Right atrium auricular region (tissue), 2 donors: ENCODE measurements at regions not wholly inside any gene's neighbourhood (a gene's known extent, or its start where the extent isn't known, plus 50 kb on each side); places are given as distances from the start of the nearest gene placed in this dataset.
"Not testable (repeated sequence)": the region's sequence is repeated elsewhere in the genome, so short reads cannot be mapped to it uniquely, and the experiment has no call there.

Experiments used
- DNase-seq: peaks from one replicate; pipeline ENCODE4 v3.0.0-alpha.2; 2019; ENCODE audit warnings: low spot score
- H3K27ac ChIP-seq, 2 donors: fragments of 200-600 bp; sonication (generic); 1 replicate in 1 of 2; 2 replicates in 1 of 2; pipeline ENCODE4 v1.5.1; 2016 to 2019
- H3K27me3 ChIP-seq, 2 donors: fragments of 200-600 bp; sonication (generic); one replicate each; pipeline versions ENCODE4 v1.5.1 to v1.6.0; 2017 to 2019
- H3K36me3 ChIP-seq: fragments of 200-600 bp; sonication (generic); one replicate; pipeline ENCODE4 v1.5.1; 2016
- H3K4me1 ChIP-seq, 2 donors: fragments of 200-600 bp; sonication (generic); one replicate each; pipeline versions ENCODE4 v1.5.1 to v1.6.0; 2017 to 2019
- H3K4me3 ChIP-seq, 2 donors: fragments of 200-600 bp; sonication (generic); 1 replicate in 1 of 2; 2 replicates in 1 of 2; pipeline ENCODE4 v1.5.1; 2017 to 2019; ENCODE audit warnings: mild to moderate bottlenecking in 1 of 2, moderate library complexity in 1 of 2
- H3K9me3 ChIP-seq, 2 donors: fragments of 200-600 bp; sonication (generic); one replicate each; pipeline ENCODE4 v1.5.1; 2019
- CTCF ChIP-seq, 2 donors: fragments of 200-600 bp; sonication (generic); IDR thresholded peaks; one replicate each; pipeline ENCODE4 v1.5.1; 2019; ENCODE audit warnings: antibody characterized with exemption in 2 of 2

DNA sequence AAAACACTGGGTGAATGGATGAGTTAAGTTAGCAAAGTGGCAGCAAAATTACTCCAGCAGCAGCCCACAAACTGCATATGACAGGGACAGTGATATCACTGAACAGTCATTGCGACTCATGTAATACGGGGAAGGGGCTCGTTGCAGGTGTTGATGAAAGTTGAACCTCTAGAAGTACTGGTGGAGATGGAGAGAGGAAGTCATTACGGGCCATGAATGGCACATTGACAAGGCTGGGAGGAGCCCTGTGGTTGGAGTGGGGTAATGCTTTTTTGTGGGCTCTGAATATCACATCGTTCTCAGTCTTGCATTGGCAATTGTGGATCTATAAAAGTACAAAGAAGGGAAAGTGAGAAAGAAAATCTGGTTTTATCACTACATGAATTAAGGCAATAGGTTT is 278.1 kb downstream of the ZPLD1 start:
- Histone ChIP-seq H3K27me3 (no peaks in the 10 kb centered on the region), H3K9me3 (no peaks in the 10 kb centered on the region), H3K4me3 (no peak overlapping the region), H3K36me3 (no peaks in the 10 kb centered on the region), H3K4me1 (no peaks in the 10 kb centered on the region), H3K27ac (no peak overlapping the region)
- no peak for TF ChIP-seq CTCF (IDR thresholded peaks at IDR 0.05)
- DNase-seq, result no peak

DNA sequence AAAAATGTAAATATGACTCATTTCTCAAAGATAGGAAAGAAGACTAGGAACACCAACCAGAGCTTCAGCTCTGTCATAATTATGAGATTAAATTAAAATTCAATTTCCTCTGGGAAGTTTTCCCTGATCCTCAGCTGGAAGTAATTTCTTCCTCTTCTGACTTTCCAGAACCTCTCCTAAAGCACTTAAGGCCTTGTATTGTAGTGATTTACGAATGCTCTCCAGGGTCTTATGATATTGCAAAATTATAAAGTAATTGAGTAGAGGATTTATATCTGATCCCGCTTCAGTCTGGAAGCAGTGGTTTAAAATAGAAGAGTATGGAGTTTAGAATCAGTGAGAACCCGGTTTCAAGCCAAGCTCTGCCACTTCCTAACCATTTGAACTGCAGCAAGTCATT is 279.8 kb downstream of the ZPLD1 start:
- no peak overlapping the region for H3K27ac ChIP-seq
- H3K27me3 ChIP-seq, result no peaks in the 10 kb centered on the region
- H3K4me3 ChIP-seq, result no peak overlapping the region
- H3K36me3 ChIP-seq, result no peaks in the 10 kb centered on the region
- no peak for DNase-seq
- H3K4me1 ChIP-seq, result no peaks in the 10 kb centered on the region
- H3K9me3 ChIP-seq, result no peaks in the 10 kb centered on the region
- TF ChIP-seq CTCF (IDR thresholded peaks at IDR 0.05), result no peak

GRCh38 chr3:102715030-102715697 is 280.3 kb downstream of the ZPLD1 start:
- Histone ChIP-seq H3K4me3 (no peak overlapping the region), H3K4me1 (no peaks in the 10 kb centered on the region), H3K9me3 (no peaks in the 10 kb centered on the region), H3K27me3 (no peaks in the 10 kb centered on the region), H3K27ac (no peak overlapping the region), H3K36me3 (no peaks in the 10 kb centered on the region)
- no peak for TF ChIP-seq CTCF (IDR thresholded peaks at IDR 0.05)
- no peak for DNase-seq

DNA sequence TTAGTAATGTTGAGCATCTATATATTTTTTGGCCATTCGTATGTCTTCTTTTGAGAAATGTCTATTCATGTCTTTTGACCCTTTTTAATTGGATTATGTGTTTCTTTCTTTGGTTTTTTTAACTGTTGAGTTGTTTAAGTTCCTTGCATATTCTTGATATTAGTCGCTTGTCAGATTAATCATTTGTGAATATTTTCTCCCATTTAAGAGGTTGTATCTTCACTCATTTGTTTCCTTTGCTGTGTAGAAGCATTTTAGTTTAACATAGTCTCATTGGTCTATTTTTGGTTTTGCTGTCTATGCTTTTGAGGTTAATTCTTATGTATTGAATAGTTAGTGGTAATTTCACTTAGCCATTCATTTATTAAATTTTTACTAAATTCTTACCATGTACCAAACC is 283.8 kb downstream of the ZPLD1 start:
- Histone ChIP-seq H3K9me3 (no peaks in the 10 kb centered on the region), H3K4me3 (no peak overlapping the region), H3K27ac (no peak overlapping the region), H3K4me1 (no peaks in the 10 kb centered on the region), H3K27me3 (no peaks in the 10 kb centered on the region), H3K36me3 (no peaks in the 10 kb centered on the region)
- TF ChIP-seq CTCF (IDR thresholded peaks at IDR 0.05), result no peak
- no peak for DNase-seq

- H3K36me3 ChIP-seq, result no peaks in the 10 kb centered on the region
- H3K9me3 ChIP-seq, result no peaks in the 10 kb centered on the region
- no peak overlapping the region for H3K27ac ChIP-seq
- no peak for DNase-seq
- TF ChIP-seq CTCF (IDR thresholded peaks at IDR 0.05), result no peak
- no peaks in the 10 kb centered on the region for H3K27me3 ChIP-seq
- H3K4me1 ChIP-seq, result no peaks in the 10 kb centered on the region
- H3K4me3 ChIP-seq, result no peak overlapping the region
These were observed 287.5 kb downstream of the ZPLD1 start for GRCh38 chr3:102722317-102722716.

DNA sequence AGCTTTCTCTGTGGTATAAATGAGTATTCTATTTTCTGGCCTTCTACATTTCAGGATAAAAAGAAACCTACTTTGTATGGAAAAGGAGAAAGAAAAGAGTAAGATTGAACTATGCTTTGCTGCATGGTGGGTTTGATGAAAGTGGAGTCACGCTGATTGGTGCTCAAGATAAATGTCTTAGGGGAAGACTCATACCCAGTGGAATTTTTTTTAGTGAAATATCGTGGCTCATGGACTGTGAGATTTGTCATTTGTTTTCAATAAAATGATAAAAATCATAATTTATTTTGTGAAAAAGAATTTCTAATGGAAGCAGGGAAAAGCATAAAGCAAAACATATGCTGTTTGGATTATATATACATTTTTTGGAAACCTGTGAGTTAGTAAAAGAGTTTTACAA is 292.5 kb downstream of the ZPLD1 start:
- H3K4me3 ChIP-seq, result no peak overlapping the region
- H3K27me3 ChIP-seq, result no peaks in the 10 kb centered on the region
- no peaks in the 10 kb centered on the region for H3K9me3 ChIP-seq
- TF ChIP-seq CTCF (IDR thresholded peaks at IDR 0.05), result no peak
- H3K4me1 ChIP-seq, result no peaks in the 10 kb centered on the region
- H3K27ac ChIP-seq, result no peak overlapping the region
- no peaks in the 10 kb centered on the region for H3K36me3 ChIP-seq
- DNase-seq, result no peak

GRCh38 chr3:102732581-102732980 is 297.8 kb downstream of the ZPLD1 start:
- H3K4me3 ChIP-seq, H3K27ac ChIP-seq, H3K36me3 ChIP-seq, H3K27me3 ChIP-seq, H3K9me3 ChIP-seq, DNase-seq: not testable (repeated sequence)
- H3K4me1 ChIP-seq, result peaks cover 0 to 11% of the 10 kb centered on the region in 2 donors
